ENCODE measurements at regions not wholly inside any gene's neighbourhood (a gene's known extent, or its start where the extent isn't known, plus 50 kb on each side); places are given as distances from the start of the nearest gene placed in this dataset.

GRCh38 chr12:13559318-13559978 is 362.9 kb downstream of the EMP1 start:
- H3K9me2 ChIP-seq = no peaks in the 10 kb centered on the region
- H3F3A ChIP-seq (replicated peaks; ENCODE audit: insufficient read depth) = no peaks in the 10 kb centered on the region
- H3K79me2 ChIP-seq (ENCODE audit: insufficient read depth) = no peaks in the 10 kb centered on the region
- CTCF ChIA-PET = no interaction called here
- POLR2A ChIA-PET = no interaction called here
- TF ChIP-seq IRF3 (IDR thresholded peaks at IDR 0.05; ENCODE audit: low read depth, low read length) = no peak
- no peak for TF ChIP-seq USF1 (IDR thresholded peaks at IDR 0.05; ENCODE audit: borderline replicate concordance, low read depth)
- no peak for TF ChIP-seq PBX3 (IDR thresholded peaks at IDR 0.05)
- no peak for TF ChIP-seq RXRA (IDR thresholded peaks at IDR 0.05; ENCODE audit: borderline replicate concordance, low read depth)
- TF ChIP-seq MEF2A (IDR thresholded peaks at IDR 0.05; ENCODE audit: borderline replicate concordance, low read depth) = no peak
- TF ChIP-seq GABPA (IDR thresholded peaks at IDR 0.05; ENCODE audit: low read depth) = no peak
- TF ChIP-seq EZH2phosphoT487 (IDR thresholded peaks at IDR 0.05; ENCODE audit: borderline replicate concordance, low read depth) = no peak
- no peak for TF ChIP-seq USF2 (IDR thresholded peaks at IDR 0.05; ENCODE audit: borderline replicate concordance, low read depth, low read length)
- no peak for TF ChIP-seq SIN3A (IDR thresholded peaks at IDR 0.05; ENCODE audit: borderline replicate concordance, low read depth, low read length)
- no peak for TF ChIP-seq RCOR1 (IDR thresholded peaks at IDR 0.05; ENCODE audit: low read length)
- TF ChIP-seq FOXJ3 (CRISPR knock-in tag; IDR thresholded peaks at IDR 0.05) = no peak
- TF ChIP-seq CTCF (IDR thresholded peaks at IDR 0.05) = no peak
- TF ChIP-seq NRF1 (IDR thresholded peaks at IDR 0.05; ENCODE audit: low read depth, low read length) = no peak
- TF ChIP-seq ZBTB33 (IDR thresholded peaks at IDR 0.05; ENCODE audit: borderline replicate concordance, low read depth) = no peak
- TF ChIP-seq YY1 (IDR thresholded peaks at IDR 0.05; ENCODE audit: low read depth) = no peak
- no peak for TF ChIP-seq JUND (IDR thresholded peaks at IDR 0.05)
- no peak for TF ChIP-seq TEAD4 (IDR thresholded peaks at IDR 0.05; ENCODE audit: borderline replicate concordance, insufficient read depth)
- no peak for TF ChIP-seq MXI1 (IDR thresholded peaks at IDR 0.05; ENCODE audit: low read depth, low read length)
- TF ChIP-seq POLR2AphosphoS5 (IDR thresholded peaks at IDR 0.05; ENCODE audit: low read depth, low read length) = no peak
- TF ChIP-seq FOXM1 (IDR thresholded peaks at IDR 0.05; ENCODE audit: low read depth) = no peak
- H3K4me2 ChIP-seq = no peak overlapping the region
- 17% methylated on average over 8 of the region's 8 CpGs for WGBS (ENCODE audit: low lambda C conversion rate)
- H3K4me3 ChIP-seq (ENCODE audit: low read depth in 2 of 2, low read length in 1 of 2) = no peak overlapping the region
- H3K9ac ChIP-seq = no peak overlapping the region
- no peaks in the 10 kb centered on the region for H4K20me1 ChIP-seq (ENCODE audit: insufficient read depth)
- H3K4me1 ChIP-seq (ENCODE audit: control insufficient read depth in 1 of 2, insufficient read depth in 2 of 2, low read depth in 1 of 2, low read length in 1 of 2) = no peaks in the 10 kb centered on the region
- H3K9me3 ChIP-seq = no peaks in the 10 kb centered on the region
- DNase-seq = no peak
- no peak overlapping the region for H3K27ac ChIP-seq (ENCODE audit: low read depth in 2 of 2, low read length in 1 of 2)
- H3K27me3 ChIP-seq (ENCODE audit: insufficient read depth) = no peaks in the 10 kb centered on the region
- H2AFZ ChIP-seq (ENCODE audit: low read depth) = no peak overlapping the region
- no peaks in the 10 kb centered on the region for H3K36me3 ChIP-seq (replicated peaks in 1 of 2; ENCODE audit: control insufficient read depth in 1 of 2, insufficient read depth in 2 of 2, low read length in 1 of 2)

Measured in SK-N-SH (cell line).